GM20000 (cell line): ENCODE measurements at regions not wholly inside any gene's neighbourhood (a gene's known extent, or its start where the extent isn't known, plus 50 kb on each side); places are given as distances from the start of the nearest gene placed in this dataset.

Source experiments
- DNase-seq: peaks from one replicate; pipeline ENCODE4 v3.0.0; 2012; ENCODE audit warnings: low spot score
- TF ChIP-seq, protein P1 (sequence below): IDR thresholded peaks from 2 replicates; pipeline ENCODE4 v1.5.1; 2012; ENCODE audit warnings: mild to moderate bottlenecking, control low read depth; ENCODE audit errors: extremely low read depth, missing control alignments

DNA sequence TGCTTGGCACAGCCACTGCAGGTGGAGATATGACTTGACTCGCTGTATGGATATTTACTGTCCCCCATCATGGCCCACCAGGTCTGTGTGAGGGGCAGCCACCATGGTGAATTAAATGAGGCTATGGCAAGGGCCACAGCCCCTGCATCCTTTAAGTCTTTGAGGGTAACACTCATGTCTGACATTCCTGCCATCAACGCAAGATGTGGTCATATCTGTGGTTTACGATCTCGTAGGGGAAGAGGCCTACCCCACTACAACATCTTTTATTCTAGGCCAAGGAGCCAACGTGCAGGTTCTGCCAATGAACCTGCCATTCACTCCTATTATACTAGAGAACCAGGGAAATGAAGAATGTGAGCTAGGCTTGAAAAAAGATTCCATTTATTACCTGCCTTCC is 381.6 kb upstream of the ID2 start:
- TF ChIP-seq, protein P1, sequence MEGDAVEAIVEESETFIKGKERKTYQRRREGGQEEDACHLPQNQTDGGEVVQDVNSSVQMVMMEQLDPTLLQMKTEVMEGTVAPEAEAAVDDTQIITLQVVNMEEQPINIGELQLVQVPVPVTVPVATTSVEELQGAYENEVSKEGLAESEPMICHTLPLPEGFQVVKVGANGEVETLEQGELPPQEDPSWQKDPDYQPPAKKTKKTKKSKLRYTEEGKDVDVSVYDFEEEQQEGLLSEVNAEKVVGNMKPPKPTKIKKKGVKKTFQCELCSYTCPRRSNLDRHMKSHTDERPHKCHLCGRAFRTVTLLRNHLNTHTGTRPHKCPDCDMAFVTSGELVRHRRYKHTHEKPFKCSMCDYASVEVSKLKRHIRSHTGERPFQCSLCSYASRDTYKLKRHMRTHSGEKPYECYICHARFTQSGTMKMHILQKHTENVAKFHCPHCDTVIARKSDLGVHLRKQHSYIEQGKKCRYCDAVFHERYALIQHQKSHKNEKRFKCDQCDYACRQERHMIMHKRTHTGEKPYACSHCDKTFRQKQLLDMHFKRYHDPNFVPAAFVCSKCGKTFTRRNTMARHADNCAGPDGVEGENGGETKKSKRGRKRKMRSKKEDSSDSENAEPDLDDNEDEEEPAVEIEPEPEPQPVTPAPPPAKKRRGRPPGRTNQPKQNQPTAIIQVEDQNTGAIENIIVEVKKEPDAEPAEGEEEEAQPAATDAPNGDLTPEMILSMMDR = no peak
- no peak for DNase-seq

DNA sequence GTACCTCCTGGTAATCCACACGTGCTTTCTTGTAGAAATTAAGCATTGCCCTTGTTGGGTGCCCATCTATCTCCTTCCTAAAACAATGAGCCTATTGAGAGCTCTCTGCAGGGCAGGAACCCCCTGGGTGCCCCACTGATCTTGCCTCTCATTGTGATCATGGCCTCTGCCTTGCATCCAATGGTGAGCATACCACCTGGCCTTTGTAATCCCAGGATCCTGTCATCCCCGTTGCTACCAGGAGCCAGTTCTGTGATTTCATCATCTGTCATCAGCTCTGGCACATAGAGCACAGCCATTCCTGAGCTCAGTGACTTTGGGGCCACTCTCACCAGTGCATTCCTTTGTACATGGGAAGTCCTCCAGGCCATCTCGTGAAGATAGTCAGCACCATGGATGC is 381.0 kb upstream of the ID2 start:
- no peak for DNase-seq
- TF ChIP-seq, protein P1 = no peak

DNA sequence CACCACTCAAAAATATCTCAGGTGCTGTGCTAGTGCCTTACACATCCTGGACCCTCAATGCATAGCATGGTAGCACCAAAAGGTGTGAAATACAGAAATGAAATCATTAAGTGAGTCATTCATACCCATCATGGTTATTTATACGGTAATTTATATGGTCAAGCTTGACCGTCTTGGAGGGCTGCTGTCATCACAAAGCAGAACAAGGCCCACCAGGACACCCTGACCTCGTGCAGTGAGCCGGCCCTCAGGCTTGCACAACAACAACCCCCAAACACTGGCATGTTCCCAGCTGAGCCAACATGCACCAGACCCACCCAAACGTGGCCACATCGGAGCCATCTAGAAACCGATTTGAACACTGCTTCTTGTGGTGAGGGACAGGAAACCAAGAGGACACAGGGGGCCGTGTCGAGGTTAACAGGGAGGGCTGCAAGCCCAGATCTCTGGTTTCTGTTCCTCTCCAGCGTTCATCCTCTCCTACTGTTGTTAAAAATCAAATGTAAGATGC is 378.5 kb upstream of the ID2 start:
- TF ChIP-seq, protein P1 = no peak
- peak; percentile 73 for DNase-seq

DNA sequence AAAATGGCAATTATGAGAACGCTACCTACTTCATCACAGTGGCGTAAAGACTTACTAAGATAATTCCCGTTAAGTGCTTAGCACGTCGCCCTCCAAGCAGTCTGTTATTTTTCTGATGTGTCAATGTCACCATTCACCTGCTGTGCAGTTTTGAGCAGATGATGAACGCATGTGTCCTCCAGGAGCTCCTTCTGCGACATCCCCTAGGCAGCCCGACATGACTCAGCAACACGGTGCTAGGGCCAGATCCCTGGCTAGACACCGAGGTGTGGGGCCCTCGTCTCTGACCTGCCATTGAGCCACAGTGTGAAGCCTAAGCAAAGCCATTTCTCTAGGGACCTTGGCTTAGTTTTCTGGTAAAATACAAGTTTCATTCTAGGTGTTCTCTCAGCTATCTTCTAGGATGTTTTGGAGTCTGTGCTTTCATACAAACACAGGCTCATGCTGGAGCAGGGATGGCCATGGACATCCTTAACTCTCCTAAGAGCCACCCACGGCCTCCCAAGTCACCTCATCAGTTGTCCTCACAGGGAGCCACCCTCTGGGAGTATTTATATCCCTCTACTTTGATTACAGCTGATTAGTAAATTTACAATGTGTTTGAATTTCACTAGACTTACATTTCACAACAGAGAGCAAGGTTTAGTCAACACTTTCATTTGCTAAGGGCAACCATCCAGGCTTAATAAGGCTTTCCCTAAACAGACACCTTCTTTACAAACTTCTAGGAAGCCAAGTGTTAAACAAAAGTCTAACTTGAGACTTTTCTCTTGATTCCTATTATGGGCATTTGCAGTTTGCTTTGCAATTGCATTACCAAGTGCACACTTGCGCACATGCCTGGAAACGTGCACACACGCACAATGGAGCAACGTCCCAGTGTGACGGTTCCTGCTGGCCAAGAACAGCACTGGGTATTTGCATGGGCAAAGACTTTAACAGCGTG is 376.8 kb upstream of the ID2 start:
- TF ChIP-seq, protein P1 = no peak
- no peak for DNase-seq

DNA sequence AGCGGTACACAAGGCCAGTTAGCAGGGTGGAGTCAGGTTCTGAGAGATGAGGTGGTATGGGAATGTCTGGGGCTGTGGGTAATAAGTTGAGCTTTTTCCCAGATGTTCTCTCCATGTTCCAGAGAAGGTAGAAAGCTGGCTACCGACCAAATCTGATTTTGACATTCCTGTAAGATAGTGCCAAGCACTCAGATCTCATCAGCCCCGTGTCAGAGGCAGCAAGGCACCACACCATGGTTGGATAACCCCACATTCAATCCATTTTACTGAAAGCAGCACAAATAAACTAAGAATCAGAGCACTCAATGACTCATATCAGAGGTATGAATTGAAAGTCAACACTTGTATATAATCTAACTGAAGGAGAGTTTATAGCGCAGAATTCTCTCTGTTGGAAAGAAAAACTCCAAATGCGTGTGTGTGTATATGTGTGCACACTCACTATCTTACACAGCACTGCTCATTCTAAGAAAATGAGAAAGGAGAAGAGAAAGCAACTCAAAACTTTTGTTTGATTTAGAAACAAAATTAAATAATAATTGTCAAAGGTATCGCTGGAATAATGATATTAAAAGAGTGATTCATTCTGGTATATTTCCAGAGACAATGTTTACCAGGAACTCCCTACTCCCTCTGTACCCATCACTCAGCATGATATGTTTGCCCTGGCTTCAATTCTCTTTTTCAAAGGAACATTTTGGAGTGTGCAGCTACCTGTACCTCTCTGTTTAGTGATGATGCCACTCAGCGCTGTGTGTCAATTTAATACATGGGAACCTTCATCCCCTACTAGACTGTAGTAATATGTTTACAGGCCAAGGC is 375.1 kb upstream of the ID2 start:
- DNase-seq = no peak
- TF ChIP-seq, protein P1 = no peak

DNA sequence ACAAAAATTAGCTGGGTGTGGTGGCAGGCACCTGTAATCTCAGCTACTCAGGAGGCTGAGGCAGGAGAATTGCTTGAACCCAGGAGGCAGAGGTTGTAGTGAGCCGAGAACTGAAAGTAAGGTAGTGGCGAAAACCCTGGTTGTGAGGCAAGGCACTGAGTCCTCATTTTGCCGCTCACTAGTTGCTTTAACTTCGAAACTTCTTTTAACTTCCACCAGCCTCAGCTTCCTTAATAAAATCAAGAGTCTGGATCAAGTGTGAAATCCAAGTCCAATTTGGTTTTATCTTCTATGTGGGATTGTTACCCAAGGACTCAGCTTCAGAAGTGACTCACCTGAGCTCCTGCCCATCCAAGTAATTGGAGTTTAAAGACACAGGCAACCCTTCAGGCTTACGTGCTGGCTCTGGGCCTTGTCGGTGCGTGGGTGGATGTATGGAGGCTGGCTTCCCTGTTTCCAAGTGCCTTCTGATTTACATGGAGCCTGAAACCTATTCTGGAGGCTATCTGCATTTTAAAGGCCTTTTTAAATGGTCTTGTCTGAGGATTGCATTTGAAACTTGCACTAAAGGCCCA is 374.2 kb upstream of the ID2 start:
- no peak for DNase-seq
- TF ChIP-seq, protein P1 = no peak

DNA sequence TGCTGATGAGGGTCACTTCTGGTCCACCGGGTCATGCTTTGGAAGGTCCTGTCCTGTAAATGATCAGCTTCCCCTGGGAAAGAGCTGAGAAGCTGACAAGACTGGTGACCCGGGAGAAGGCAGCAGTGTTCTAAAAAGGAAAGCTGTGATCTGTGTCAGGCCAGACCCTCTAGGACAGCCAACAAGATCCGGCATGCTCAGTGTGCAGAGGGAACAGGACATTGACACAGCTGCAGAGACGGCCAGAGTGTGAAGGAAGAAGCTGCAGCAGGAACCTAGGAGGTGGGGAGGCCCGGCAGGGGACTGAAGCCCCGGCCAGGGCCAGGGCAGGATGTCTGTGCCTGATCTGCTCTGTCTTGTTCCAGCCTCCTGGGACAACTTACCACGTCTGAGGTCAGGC is 372.7 kb upstream of the ID2 start:
- TF ChIP-seq, protein P1 = no peak
- no peak for DNase-seq
